ENCODE measurements at regions not wholly inside any gene's neighbourhood (a gene's known extent, or its start where the extent isn't known, plus 50 kb on each side); places are given as distances from the start of the nearest gene placed in this dataset.

DNA sequence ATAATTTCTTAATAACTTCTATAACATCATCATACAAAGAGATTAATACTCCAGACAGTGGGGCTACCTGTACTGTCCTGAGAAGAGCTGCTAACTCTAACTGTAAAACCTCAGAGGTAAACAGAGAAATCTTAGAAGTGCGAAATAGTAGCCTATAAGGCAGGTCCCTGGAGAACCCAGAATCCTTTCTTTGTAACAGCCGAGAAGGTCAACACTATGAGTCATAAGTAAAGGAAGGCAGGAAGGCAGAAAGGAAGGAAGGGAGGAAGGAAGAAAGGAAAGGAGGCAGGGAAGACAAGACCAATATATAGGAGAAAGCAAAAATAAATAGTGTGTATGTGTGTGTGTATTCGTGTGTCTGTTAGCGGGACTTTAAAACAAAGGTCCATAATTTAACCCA lies 540.6 kb downstream of the ZWINT start:
- Histone ChIP-seq H3K27me3 (no peaks in the 10 kb centered on the region), H3K27ac (no peak overlapping the region), H3K4me3 (no peak overlapping the region), H3K4me1 (ENCODE audit: low read depth) (no peaks in the 10 kb centered on the region), H3K36me3 (no peaks in the 10 kb centered on the region), H3K9me3 (ENCODE audit: low read depth) (no peaks in the 10 kb centered on the region)
- no peak for DNase-seq (ENCODE audit: low read depth in 1 of 2, low spot score in 1 of 2)
- TF ChIP-seq, protein P1, sequence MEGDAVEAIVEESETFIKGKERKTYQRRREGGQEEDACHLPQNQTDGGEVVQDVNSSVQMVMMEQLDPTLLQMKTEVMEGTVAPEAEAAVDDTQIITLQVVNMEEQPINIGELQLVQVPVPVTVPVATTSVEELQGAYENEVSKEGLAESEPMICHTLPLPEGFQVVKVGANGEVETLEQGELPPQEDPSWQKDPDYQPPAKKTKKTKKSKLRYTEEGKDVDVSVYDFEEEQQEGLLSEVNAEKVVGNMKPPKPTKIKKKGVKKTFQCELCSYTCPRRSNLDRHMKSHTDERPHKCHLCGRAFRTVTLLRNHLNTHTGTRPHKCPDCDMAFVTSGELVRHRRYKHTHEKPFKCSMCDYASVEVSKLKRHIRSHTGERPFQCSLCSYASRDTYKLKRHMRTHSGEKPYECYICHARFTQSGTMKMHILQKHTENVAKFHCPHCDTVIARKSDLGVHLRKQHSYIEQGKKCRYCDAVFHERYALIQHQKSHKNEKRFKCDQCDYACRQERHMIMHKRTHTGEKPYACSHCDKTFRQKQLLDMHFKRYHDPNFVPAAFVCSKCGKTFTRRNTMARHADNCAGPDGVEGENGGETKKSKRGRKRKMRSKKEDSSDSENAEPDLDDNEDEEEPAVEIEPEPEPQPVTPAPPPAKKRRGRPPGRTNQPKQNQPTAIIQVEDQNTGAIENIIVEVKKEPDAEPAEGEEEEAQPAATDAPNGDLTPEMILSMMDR (IDR thresholded peaks at IDR 0.05; ENCODE audit: low read depth, low read length) = no peak

DNA sequence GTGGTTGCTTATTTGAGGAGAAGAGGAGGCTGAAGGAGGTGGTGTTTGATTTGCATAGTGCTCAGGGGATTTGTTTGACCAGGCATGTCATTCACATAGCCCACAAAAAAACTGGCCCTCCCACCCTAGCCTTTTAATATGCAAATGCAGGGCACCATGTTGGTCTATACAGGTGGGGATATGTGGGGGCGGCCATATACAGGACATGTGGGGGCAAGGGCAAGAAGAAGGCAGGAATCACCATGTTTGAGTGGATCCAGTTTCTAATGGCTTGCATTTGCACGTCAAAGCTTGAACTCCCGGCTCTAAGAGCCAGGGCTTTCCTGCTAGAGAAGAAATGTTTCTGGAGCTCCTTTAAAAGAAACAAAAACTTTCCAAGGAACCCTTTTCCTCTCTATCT lies 541.0 kb downstream of the ZWINT start:
- Histone ChIP-seq H3K27ac (no peak overlapping the region), H3K27me3 (no peaks in the 10 kb centered on the region), H3K9me3 (ENCODE audit: low read depth) (no peaks in the 10 kb centered on the region), H3K4me1 (ENCODE audit: low read depth) (no peaks in the 10 kb centered on the region), H3K36me3 (no peaks in the 10 kb centered on the region), H3K4me3 (no peak overlapping the region)
- TF ChIP-seq, protein P1 (IDR thresholded peaks at IDR 0.05; ENCODE audit: low read depth, low read length) = no peak
- no peak for DNase-seq (ENCODE audit: low read depth in 1 of 2, low spot score in 1 of 2)

DNA sequence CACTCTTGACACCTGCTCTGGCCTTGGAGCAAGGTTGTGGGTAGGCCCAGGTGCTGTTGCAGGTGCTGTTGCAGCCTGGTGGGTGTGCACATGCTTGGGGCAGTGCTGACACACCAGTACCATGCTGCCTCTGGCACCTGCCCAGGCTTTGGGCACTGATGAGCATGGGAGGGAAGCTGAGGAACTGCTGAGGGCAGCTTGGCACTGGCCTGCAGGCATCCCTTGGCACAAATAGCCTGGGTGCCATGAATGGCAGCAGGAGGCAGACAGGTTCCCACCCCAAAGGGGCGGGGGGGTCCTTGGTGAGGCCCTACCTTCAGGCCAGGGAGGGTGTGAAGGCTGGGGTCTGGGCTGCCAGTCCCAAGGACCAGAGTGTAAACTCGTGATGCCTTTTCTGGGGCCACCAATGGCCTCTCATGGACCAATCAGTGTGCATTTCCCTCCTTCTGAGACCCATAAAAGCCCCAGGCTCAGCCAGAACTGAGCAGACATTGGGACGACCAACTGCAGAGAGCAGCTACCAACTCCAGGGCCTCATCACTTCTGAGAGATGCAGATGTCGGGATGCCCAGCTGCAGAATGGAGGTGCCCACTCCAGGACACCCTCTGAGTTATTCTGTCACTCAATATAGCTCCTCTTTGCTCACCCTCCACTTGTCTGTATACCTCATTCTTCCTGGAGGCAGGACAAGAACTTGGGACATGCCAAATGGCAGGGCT lies 547.4 kb downstream of the ZWINT start:
- Histone ChIP-seq H3K4me1 (ENCODE audit: low read depth) (no peaks in the 10 kb centered on the region), H3K9me3 (ENCODE audit: low read depth) (no peaks in the 10 kb centered on the region), H3K4me3 (no peak overlapping the region), H3K27ac (no peak overlapping the region), H3K27me3 (no peaks in the 10 kb centered on the region), H3K36me3 (no peaks in the 10 kb centered on the region)
- TF ChIP-seq, protein P1 (IDR thresholded peaks at IDR 0.05; ENCODE audit: low read depth, low read length) = no peak
- DNase-seq (ENCODE audit: low read depth in 1 of 2, low spot score in 1 of 2) = no peak

DNA sequence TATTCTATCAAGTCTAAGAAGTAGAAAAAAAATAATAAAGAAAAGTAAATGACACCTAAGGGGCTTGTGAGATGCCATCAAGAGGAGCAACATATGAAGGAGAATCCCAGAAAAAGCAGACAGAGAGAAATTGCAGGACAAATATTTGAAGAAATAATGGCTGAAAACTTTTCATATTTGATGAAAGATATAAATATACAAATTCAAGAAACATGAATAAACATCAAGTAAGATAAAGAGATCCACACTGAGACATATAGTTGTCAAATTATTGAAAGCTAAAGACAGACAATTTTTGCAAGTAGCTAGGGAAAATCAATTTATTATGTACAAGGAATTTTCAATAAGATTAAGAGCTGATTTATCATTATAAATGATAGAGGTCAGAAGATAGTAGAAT lies 558.0 kb downstream of the ZWINT start:
- DNase-seq (ENCODE audit: low read depth in 1 of 2, low spot score in 1 of 2) = no peak
- TF ChIP-seq, protein P1 (IDR thresholded peaks at IDR 0.05; ENCODE audit: low read depth, low read length) = no peak
- H3K4me3 ChIP-seq = no peak overlapping the region
- H3K27ac ChIP-seq = no peak overlapping the region
- no peaks in the 10 kb centered on the region for H3K9me3 ChIP-seq (ENCODE audit: low read depth)
- H3K36me3 ChIP-seq = no peaks in the 10 kb centered on the region
- no peaks in the 10 kb centered on the region for H3K27me3 ChIP-seq
- no peaks in the 10 kb centered on the region for H3K4me1 ChIP-seq (ENCODE audit: low read depth)

DNA sequence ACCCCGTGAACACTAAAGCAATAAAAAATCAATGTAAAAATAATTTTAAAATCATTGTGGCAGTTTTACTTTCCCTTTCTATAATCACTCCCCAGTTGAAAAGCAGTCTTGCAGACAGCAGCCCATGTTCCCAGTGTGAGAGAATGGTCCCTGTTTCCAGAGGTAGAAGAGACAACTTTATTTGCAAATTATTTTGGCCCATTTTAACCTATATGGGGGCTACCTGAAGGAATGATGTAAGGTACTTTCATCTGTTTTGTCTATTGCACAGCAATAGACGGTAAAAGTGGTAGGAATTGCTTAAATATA lies 559.8 kb downstream of the ZWINT start:
- TF ChIP-seq, protein P1 (IDR thresholded peaks at IDR 0.05; ENCODE audit: low read depth, low read length) = no peak
- no peak for DNase-seq (ENCODE audit: low read depth in 1 of 2, low spot score in 1 of 2)
- Histone ChIP-seq H3K4me1 (ENCODE audit: low read depth) (no peaks in the 10 kb centered on the region), H3K9me3 (ENCODE audit: low read depth) (no peaks in the 10 kb centered on the region), H3K4me3 (no peak overlapping the region), H3K27me3 (no peaks in the 10 kb centered on the region), H3K27ac (no peak overlapping the region), H3K36me3 (no peaks in the 10 kb centered on the region)
